Suppressor macrophage treated with lipopolysaccharide for 4 hours (primary cell): ENCODE measurements at regions not wholly inside any gene's neighbourhood (a gene's known extent, or its start where the extent isn't known, plus 50 kb on each side); places are given as distances from the start of the nearest gene placed in this dataset.

Experiments
- DNase-seq: peaks from one replicate; pipeline ENCODE4 v3.0.0-alpha.2; 2020

GRCh38 chr3:153078826-153079225 lies 83.2 kb upstream of the RAP2B start:
- DNase-seq: no peak

- no peak for DNase-seq
Observed at GRCh38 chr3:153079386-153079785, 82.6 kb upstream of the RAP2B start.

DNA sequence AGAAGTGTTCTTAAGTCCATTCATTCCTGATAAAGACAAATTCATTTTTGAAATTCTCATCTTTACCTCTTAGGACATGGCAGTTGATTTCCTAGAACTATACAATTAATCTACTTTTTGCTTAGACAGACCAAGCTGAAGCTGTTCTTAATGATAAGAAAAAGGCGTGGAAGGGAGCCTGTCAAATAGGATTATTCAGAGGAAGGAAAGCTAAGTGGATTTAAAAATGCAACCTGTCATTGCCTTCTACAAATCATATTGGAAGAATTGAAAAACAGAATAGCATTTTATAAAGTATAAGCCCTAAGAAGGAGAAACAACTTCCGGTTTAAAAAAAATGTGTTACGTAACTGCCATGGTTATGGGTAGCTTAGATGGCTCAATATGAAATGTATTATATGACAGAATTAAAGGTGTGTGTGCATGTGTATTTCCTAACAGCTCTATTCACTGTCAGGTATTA lies 81.2 kb upstream of the RAP2B start:
- no peak for DNase-seq

DNA sequence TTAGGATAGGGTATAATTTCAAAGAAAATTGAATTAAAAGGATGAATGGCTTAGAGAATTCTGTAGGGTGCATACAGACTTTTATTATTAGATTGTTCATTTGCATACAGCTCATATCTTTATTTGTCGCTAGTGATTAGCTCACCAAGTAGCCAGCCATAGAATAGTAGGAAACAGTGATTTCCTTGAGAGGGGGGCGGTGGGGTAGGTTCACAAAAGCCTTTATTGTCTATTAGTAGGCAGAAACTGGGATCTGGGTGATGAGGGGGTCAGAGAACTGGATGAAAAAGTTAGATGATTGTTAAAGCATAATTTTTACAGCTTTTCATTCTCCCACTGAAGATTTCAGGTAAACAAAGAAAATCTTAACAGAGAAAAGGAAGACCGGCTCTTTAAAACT lies 77.6 kb upstream of the RAP2B start:
- no peak for DNase-seq

GRCh38 chr3:153087595-153088566 lies 74.1 kb upstream of the RAP2B start:
- no peak for DNase-seq

GRCh38 chr3:153089620-153090019 lies 72.4 kb upstream of the RAP2B start:
- DNase-seq: no peak

DNA sequence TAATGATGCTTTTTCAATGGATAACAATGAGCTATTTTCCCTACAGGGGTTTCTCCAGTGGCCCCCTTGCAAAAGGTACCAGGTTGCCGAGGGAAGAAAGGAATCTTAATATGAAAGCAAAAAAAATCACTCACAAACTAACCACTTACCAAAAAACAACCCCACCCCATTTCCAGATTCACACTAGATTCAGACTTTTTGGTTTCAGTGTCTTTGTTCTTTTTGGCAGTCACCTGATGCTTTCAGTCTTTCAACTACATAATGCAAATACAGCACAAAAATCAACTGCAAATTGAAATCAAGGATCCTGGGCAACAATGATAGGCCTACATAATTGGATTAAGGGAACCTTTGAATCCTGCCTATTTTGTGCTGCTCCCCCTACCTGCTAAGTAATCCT lies 71.1 kb upstream of the RAP2B start:
- DNase-seq: no peak

- no peak for DNase-seq
Observed at GRCh38 chr3:153093629-153094028, 68.4 kb upstream of the RAP2B start.

- DNase-seq: peak; percentile 16
Observed at GRCh38 chr3:153094386-153094785, 67.6 kb upstream of the RAP2B start.

DNA sequence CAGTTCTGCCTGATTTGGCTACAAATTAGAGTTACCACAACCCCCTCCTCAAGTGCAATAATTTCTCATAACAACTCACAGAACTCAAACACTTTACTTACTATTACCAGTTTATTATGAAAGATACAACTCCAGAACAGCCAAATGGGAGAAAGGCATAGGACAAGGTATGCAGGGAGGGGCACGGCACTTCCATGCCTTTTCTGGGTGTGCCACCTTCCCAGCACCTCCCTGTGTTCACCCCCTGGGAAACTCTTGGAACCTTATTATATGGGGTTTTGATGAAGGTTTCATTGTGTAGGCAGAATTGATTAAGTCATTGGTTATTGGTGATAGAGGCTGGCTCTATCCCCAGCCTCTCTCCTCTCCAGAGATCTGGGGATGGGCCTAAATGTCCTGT lies 66.6 kb upstream of the RAP2B start:
- DNase-seq: no peak

DNA sequence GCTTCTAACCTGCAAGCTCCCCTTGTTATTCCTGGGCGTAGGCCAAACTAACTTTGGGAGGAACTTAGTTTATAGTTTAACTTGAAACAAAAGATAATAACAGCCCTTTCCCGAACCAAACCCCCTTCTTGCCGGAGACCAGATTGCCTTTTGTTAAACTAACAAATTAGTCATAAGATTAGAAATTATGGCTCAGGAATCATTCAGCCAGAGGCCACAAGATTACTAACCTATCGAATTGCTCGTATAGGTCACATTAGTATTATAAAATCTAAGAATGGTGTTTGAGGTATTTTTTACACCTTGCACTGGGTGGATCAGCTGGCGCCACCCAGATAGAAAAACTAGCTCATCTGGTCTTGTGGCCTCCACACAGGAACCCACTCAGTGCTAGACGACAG lies 65.3 kb upstream of the RAP2B start:
- no peak for DNase-seq

DNA sequence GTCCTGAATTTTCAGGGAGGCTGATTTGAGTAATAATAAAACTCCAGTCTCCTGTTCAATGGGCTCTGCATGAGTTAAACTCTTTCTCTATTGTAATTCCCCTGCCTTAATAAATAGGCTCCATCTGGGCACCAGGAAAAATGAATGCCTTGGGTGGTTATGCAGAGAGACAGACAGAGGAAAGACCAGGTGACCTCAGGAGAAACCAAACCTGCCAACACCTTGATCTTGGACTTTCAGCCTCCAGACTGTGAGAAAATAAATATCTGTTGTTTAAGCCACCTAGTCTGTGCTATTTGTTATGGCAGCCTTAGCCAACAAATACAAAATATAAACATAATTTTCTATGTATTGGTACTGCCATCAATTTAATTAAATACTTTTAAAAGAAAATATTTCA lies 64.8 kb upstream of the RAP2B start:
- no peak for DNase-seq

DNA sequence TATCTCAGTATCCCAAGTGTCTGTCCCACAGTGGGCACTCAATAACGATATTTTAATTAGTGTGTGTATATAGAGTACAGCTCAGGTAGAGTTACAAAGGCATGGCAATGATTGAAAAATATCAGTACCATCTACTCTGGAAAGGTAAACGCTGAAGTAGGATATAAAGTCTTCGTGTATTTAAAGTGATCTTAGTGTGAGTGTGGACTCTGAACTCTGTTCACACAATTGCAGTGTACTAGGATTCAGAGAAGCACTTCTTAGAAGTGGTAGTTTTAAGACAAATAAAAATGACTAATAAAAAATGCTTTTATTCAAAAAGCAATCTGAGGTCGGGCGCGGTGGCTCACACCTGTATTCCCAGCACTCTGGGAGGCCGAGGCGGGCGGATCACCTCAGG lies 62.9 kb upstream of the RAP2B start:
- no peak for DNase-seq

GRCh38 chr3:153103406-153103945 lies 58.5 kb upstream of the RAP2B start:
- DNase-seq: no peak

DNA sequence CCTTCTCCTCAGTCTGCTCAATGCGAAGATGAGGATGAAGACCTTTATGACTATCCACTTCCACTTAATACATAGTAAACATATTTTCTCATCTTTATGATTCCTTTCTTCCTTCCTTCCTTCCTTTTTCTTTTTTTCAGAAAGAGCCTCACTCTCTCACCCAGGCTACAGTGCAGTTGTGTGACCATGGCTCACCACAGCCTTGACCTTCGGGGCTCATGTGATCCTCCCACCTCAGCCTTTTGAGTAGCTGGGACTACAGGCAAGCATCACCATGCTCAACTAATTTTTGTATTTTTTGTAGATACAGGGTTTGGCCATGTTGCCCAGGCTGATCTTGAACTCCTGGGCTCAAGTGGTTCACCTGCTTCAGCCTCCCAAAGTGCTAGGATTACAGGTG lies 52.0 kb upstream of the RAP2B start:
- peak; percentile 24 for DNase-seq

- no peak for DNase-seq
Observed at GRCh38 chr3:153111016-153111415, 51.0 kb upstream of the RAP2B start.
